OCI-LY3 (cell line): ENCODE measurements at regions not wholly inside any gene's neighbourhood (a gene's known extent, or its start where the extent isn't known, plus 50 kb on each side); places are given as distances from the start of the nearest gene placed in this dataset.

Source experiments
- EZH2phosphoT487 ChIP-seq: fragments of 200-600 bp; shearing (Covaris generic); IDR thresholded peaks from 2 replicates; pipeline ENCODE4 v1.6.1; 2018; ENCODE audit warnings: antibody characterized with exemption, mixed run types, low read depth
- TF ChIP-seq, protein P1 (sequence below): fragments of 200-600, 300-600 bp; sonication (generic); IDR thresholded peaks from 2 replicates; pipeline ENCODE4 v1.5.1; 2014; ENCODE audit warnings: antibody characterized with exemption, low read length, low read depth

DNA sequence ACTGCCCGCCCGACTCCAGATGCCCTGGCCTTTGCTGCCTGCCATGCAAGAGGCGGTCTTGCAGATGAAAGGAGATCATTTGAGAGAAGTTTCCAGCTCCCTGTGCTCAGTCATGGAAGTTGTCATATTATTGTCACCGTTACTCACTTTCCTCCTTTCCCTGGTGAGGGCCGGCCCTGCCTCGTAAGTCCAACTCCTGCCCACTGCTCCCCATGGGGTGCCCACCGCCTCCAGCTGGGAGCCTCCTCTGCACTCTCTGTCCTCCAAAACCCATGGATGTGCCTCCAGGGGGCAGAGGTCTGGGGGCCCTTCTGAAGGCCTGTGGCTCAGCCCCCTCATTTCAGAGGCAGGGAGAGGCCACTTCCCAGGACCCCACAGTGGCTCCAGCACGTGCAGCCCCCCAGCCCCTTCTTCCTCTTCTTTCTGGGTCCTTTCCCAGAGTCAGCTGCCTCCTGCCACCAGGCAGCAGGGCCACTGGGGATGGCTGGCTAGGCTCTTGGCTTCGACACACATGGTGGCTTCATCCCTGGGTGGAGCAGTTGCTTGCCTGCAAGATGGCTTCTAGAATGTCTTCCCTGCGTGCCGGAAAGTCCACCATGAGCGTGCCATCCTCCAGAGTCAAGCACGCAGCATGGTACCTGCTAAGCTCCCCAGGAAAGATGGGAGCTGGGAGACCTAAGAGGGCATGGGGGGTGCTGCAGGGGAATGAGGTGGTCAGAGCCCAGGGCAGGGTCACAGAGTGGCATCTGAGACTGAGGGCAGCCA is 97.9 kb upstream of the RUNX3 start:
- TF ChIP-seq, protein P1, sequence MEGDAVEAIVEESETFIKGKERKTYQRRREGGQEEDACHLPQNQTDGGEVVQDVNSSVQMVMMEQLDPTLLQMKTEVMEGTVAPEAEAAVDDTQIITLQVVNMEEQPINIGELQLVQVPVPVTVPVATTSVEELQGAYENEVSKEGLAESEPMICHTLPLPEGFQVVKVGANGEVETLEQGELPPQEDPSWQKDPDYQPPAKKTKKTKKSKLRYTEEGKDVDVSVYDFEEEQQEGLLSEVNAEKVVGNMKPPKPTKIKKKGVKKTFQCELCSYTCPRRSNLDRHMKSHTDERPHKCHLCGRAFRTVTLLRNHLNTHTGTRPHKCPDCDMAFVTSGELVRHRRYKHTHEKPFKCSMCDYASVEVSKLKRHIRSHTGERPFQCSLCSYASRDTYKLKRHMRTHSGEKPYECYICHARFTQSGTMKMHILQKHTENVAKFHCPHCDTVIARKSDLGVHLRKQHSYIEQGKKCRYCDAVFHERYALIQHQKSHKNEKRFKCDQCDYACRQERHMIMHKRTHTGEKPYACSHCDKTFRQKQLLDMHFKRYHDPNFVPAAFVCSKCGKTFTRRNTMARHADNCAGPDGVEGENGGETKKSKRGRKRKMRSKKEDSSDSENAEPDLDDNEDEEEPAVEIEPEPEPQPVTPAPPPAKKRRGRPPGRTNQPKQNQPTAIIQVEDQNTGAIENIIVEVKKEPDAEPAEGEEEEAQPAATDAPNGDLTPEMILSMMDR, result no peak
- TF ChIP-seq EZH2phosphoT487, result no peak
